VCaP (cell line): ENCODE measurements at regions not wholly inside any gene's neighbourhood (a gene's known extent, or its start where the extent isn't known, plus 50 kb on each side); places are given as distances from the start of the nearest gene placed in this dataset.
"Not testable (repeated sequence)": the region's sequence is repeated elsewhere in the genome, so short reads cannot be mapped to it uniquely, and the experiment has no call there.

Experiments used
- H3K27ac ChIP-seq: fragments of 450-650 bp; 2 replicates; pipeline ENCODE4 v1.5.1; 2017
- CTCF ChIP-seq: fragments of 450-650 bp; conservative IDR thresholded peaks from 2 replicates; pipeline ENCODE4 v1.5.1; 2017; ENCODE audit warnings: mild to moderate bottlenecking, moderate library complexity

- no peak for TF ChIP-seq CTCF
Observed at GRCh38 chr6:44742828-44743372, 355.4 kb downstream of the CDC5L start.

GRCh38 chr6:44760116-44760515 lies 372.6 kb downstream of the CDC5L start:
- not testable (repeated sequence) for H3K27ac ChIP-seq

More at GRCh38 chr6:44742828-44743372, 355.4 kb downstream of the CDC5L start:
- no peak overlapping the region for H3K27ac ChIP-seq

- no peak overlapping the region for H3K27ac ChIP-seq
Observed at GRCh38 chr6:44761046-44761445, 373.5 kb downstream of the CDC5L start.

GRCh38 chr6:44762496-44762895 lies 375.0 kb downstream of the CDC5L start:
- no peak for TF ChIP-seq CTCF

More at GRCh38 chr6:44761046-44761445, 373.5 kb downstream of the CDC5L start:
- no peak for TF ChIP-seq CTCF

GRCh38 chr6:44771647-44772415 lies 384.3 kb downstream of the CDC5L start:
- no peak overlapping the region for H3K27ac ChIP-seq
- TF ChIP-seq CTCF: no peak

More at GRCh38 chr6:44762496-44762895, 375.0 kb downstream of the CDC5L start:
- H3K27ac ChIP-seq: no peak overlapping the region

- no peak for TF ChIP-seq CTCF
- H3K27ac ChIP-seq: no peak overlapping the region
Observed at GRCh38 chr6:44772838-44773237, 385.3 kb downstream of the CDC5L start.

GRCh38 chr6:44775121-44775520 lies 387.6 kb downstream of the CDC5L start:
- no peak for TF ChIP-seq CTCF
- H3K27ac ChIP-seq: no peak overlapping the region

- H3K27ac ChIP-seq: no peak overlapping the region
- no peak for TF ChIP-seq CTCF
Observed at GRCh38 chr6:44776344-44776743, 388.8 kb downstream of the CDC5L start.
